Ishikawa (cell line): ENCODE measurements at regions not wholly inside any gene's neighbourhood (a gene's known extent, or its start where the extent isn't known, plus 50 kb on each side); places are given as distances from the start of the nearest gene placed in this dataset.

Experiments
- CEBPB ChIP-seq: IDR thresholded peaks from 2 replicates; pipeline ENCODE4 v1.6.1; 2012
- EGR1 ChIP-seq: IDR thresholded peaks from 2 replicates; pipeline ENCODE4 v1.6.1; 2012
- EP300 ChIP-seq: IDR thresholded peaks from 2 replicates; pipeline ENCODE4 v1.6.1; 2012; ENCODE audit warnings: borderline replicate concordance
- FOXM1 ChIP-seq: IDR thresholded peaks from 2 replicates; pipeline ENCODE4 v1.6.1; 2012; ENCODE audit warnings: low read depth, borderline replicate concordance
- NFIC ChIP-seq: IDR thresholded peaks from 2 replicates; pipeline ENCODE4 v1.6.1; 2012
- RAD21 ChIP-seq: IDR thresholded peaks from 2 replicates; pipeline ENCODE4 v1.6.1; 2012; ENCODE audit warnings: low read depth
- TAF1 ChIP-seq: IDR thresholded peaks from 2 replicates; pipeline ENCODE4 v1.6.1; 2012; ENCODE audit warnings: low read depth, mild to moderate bottlenecking
- TEAD4 ChIP-seq: IDR thresholded peaks from 2 replicates; pipeline ENCODE4 v1.6.1; 2012
- YY1 ChIP-seq: IDR thresholded peaks from 2 replicates; pipeline ENCODE4 v1.6.1; 2012; ENCODE audit warnings: low read depth
- ZBTB7A ChIP-seq: IDR thresholded peaks from 2 replicates; pipeline ENCODE4 v1.6.1; 2012; ENCODE audit warnings: low read depth
- TF ChIP-seq, protein P1 (sequence below): IDR thresholded peaks from 2 replicates; pipeline ENCODE4 v1.6.1; 2012
- TF ChIP-seq, protein P2 (sequence below): IDR thresholded peaks from 2 replicates; pipeline ENCODE4 v1.6.1; 2012; ENCODE audit warnings: low read depth, mild to moderate bottlenecking

DNA sequence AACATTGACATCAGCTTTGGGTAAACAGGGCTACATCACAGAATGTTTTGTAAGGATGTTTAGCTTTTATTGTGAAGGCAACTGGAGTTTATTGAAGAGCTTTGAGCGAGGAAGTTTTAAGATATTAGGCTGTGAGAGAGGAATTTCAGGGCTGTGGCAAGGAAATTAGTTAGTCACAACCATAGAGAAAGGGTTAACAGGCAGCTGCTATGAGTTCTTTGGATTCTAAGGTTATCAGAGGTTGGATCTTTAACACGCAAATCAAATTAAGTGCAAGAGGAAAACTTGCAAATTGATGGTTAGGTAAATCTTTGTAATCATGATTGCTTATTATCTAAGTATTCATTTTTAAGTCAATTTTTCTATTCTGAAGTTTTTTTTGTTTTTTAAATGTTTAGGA lies 156.0 kb downstream of the UGT8 start:
- TF ChIP-seq CEBPB = no peak
- no peak for TF ChIP-seq TAF1
- TF ChIP-seq, protein P1, sequence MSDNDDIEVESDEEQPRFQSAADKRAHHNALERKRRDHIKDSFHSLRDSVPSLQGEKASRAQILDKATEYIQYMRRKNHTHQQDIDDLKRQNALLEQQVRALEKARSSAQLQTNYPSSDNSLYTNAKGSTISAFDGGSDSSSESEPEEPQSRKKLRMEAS = no peak
- no peak for TF ChIP-seq EGR1
- no peak for TF ChIP-seq ZBTB7A
- no peak for TF ChIP-seq RAD21
- TF ChIP-seq, protein P2, sequence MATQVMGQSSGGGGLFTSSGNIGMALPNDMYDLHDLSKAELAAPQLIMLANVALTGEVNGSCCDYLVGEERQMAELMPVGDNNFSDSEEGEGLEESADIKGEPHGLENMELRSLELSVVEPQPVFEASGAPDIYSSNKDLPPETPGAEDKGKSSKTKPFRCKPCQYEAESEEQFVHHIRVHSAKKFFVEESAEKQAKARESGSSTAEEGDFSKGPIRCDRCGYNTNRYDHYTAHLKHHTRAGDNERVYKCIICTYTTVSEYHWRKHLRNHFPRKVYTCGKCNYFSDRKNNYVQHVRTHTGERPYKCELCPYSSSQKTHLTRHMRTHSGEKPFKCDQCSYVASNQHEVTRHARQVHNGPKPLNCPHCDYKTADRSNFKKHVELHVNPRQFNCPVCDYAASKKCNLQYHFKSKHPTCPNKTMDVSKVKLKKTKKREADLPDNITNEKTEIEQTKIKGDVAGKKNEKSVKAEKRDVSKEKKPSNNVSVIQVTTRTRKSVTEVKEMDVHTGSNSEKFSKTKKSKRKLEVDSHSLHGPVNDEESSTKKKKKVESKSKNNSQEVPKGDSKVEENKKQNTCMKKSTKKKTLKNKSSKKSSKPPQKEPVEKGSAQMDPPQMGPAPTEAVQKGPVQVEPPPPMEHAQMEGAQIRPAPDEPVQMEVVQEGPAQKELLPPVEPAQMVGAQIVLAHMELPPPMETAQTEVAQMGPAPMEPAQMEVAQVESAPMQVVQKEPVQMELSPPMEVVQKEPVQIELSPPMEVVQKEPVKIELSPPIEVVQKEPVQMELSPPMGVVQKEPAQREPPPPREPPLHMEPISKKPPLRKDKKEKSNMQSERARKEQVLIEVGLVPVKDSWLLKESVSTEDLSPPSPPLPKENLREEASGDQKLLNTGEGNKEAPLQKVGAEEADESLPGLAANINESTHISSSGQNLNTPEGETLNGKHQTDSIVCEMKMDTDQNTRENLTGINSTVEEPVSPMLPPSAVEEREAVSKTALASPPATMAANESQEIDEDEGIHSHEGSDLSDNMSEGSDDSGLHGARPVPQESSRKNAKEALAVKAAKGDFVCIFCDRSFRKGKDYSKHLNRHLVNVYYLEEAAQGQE = no peak
- TF ChIP-seq EP300 = no peak
- no peak for TF ChIP-seq TEAD4
- no peak for TF ChIP-seq FOXM1
- no peak for TF ChIP-seq YY1
- TF ChIP-seq NFIC = no peak
